ENCODE measurements at regions not wholly inside any gene's neighbourhood (a gene's known extent, or its start where the extent isn't known, plus 50 kb on each side); places are given as distances from the start of the nearest gene placed in this dataset.

- TF ChIP-seq KLF16 (CRISPR knock-in tag; IDR thresholded peaks at IDR 0.05) (no peak), KDM5A (IDR thresholded peaks at IDR 0.05; ENCODE audit: borderline replicate concordance, low read length) (no peak), NR3C1 (CRISPR knock-in tag; IDR thresholded peaks at IDR 0.05) (no peak), GFI1 (CRISPR knock-in tag; IDR thresholded peaks at IDR 0.05; ENCODE audit: borderline replicate concordance) (no peak), CTCF (CRISPR knock-in tag; IDR thresholded peaks at IDR 0.05) (no peak), YEATS2 (CRISPR knock-in tag; IDR thresholded peaks at IDR 0.05; ENCODE audit: borderline replicate concordance) (no peak), ARID3A (IDR thresholded peaks at IDR 0.05; ENCODE audit: low read depth, low read length) (no peak), HCFC1 (IDR thresholded peaks at IDR 0.05; ENCODE audit: low read depth, low read length) (no peak), NFYB (CRISPR knock-in tag; IDR thresholded peaks at IDR 0.05) (no peak), CHD2 (IDR thresholded peaks at IDR 0.05; ENCODE audit: low read depth, low read length) (no peak), PREB (CRISPR knock-in tag; IDR thresholded peaks at IDR 0.05) (no peak), ZNF746 (CRISPR knock-in tag; IDR thresholded peaks at IDR 0.05) (no peak)
Measured at GRCh38 chr4:61004651-61005170, 195.4 kb upstream of the ADGRL3 start.
